NCI-H82 (cell line): ENCODE measurements at regions not wholly inside any gene's neighbourhood (a gene's known extent, or its start where the extent isn't known, plus 50 kb on each side); places are given as distances from the start of the nearest gene placed in this dataset.
A peak's percentile ranks its signal among the peaks of the same experiment; 100 is the strongest.
"Not testable (repeated sequence)": the region's sequence is repeated elsewhere in the genome, so short reads cannot be mapped to it uniquely, and the experiment has no call there.

Experiments
- DNase-seq: peaks from one replicate; lab custom pipeline; 2025; lab: John Stamatoyannopoulos, UW

DNA sequence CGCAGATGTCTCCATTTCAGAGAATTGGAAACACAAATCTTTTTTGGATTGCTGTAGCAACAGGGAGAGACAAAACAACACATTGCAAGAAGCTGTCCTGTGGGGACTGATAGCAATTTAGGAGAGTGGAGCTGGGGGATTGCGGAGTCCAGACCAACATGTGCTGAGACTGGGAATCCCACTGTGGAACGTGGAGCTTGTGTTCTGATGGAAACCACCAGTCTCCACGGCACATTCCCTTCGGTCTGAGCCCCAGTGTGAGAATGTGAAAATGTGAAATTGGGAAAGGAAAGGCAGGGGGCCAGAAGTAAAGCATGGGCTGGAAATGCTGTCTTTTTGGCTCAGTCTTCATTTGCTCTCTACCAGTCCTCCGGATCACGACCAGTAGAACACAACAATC is 348.8 kb upstream of the TNC start:
- DNase-seq, result no peak

DNA sequence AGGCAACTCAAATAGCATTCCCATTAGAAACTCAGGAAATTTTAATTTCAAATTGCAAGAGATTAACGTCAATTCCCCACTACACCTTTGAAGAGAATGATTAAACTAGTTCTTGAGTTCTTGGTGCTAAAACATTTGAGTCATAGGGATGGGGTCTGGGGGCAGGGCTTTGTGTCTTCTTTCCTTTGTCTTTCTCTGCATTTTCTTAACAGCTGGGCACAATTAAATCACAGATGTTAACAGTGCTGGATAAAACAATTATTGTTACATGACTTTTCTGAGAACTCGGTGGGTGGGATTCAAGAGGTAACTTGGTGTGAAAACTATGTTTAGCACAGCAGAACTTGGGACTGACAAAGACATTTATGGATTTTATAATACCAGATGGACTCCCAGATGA is 351.9 kb upstream of the TNC start:
- DNase-seq, result no peak

DNA sequence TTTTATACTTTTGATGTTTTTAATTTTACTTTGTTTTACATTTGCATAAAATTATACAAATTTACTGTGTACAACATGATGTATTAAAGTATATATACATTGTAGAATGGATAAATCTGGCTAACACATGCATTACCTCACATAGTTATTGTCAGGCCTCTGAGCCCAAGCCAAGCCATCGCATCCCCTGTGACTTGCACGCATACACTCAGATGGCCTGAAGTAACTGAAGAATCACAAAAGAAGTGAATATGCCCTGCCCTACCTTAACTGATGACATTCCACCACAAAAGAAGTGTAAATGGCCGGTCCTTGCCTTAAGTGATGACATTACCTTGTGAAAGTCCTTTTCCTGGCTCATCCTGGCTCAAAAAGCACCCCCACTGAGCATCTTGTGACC is 355.1 kb upstream of the TNC start:
- DNase-seq, result not testable (repeated sequence)

DNA sequence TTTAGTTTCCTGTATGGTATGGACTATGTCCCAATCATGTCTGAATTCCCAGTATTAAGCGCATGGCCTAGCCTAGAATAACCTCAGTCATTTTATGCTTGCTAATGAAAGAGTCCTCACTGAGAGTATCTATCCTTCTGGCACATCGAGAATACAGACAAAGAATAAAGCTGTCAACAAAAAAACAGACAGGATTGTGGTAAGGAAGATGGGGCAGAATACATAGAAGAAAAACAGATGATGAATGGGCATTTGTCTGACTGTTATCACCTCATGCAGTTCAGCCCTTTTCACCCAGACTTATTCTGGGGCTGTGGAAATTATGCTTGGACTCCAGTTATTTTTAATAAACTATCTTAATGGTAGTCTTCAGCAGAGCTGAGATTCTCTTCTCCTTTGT is 363.8 kb upstream of the TNC start:
- no peak for DNase-seq

DNA sequence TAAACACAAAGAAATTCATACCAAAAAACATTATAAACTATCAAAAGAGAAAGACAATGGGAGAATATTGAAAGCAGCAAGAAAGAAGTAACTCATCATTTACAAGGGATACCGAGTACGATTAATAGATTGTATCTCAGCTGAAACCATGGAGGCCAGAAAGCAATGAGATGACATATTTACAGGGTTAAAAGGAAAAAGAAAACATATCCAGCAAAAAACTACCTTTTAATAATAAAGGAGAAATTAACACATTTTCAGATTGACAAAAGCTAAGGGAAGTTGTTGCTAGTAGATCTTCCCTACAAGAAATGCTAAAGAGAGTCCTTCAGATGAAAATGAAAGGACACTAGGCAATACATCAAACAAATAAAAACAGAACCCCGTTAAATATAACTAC is 364.8 kb upstream of the TNC start:
- DNase-seq, result no peak

DNA sequence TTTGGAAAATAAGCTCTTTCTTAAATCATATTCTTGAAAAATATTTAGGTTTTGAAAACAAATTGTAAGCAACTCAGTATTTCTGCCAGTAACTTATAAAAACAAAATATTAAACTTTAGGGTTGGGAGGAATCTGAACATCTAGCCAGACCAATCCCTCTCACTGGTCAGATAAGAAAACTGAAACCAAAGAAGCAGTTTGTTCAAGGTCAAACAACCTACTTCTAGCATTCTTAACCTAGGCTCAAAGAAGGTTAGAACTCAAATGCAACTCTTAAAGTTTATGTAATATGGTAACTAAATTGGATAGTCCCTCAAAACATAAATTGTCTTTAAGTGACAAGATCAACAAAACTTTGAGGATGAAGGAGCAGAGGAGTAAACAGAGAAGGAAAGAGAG is 374.9 kb upstream of the TNC start:
- no peak for DNase-seq

DNA sequence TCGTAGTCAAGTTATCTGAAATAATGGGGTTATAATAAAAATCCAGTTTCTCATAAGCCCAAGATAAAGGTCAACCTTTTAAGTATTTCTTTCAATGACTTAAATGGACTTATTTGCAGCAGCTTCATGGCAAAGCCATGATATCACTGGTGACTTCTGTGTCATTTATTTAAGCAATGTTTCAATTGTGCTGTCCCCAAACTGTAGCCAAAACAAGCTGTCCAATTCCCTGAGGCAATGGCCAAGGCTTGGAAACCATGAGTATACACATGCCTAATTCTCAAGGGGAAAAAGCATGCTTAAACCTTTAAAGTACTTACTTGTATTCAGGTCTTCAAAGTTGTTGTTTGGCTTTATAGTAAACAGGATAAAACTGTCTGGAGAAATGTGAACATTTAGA is 376.4 kb upstream of the TNC start:
- DNase-seq, result no peak

DNA sequence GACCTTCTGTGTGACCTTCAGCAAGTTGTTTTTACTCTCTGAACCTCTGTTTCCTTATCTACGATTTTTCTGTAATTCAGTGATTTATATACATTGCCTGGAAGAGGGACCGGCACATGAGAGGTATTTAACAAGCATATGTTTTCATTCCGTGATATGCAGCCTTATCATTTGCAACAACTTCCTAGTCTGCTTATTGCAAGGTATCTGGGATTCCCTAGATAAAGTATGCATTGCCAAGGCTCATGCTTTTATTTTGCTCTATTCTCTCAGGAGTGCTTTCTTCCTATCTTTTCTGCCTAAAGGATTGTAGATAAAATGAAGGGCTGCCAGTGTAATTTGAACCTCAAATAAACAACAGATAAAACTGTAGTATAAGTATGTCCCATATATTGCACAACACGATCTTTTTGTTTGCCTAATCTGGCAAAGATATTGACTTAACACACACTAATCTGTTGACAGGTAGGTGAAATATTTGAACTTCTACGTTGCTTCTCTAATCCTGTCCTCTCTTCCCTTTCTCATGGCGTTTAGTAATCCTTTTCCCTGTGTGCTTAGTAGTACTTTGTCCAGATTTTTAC is 377.2 kb upstream of the TNC start:
- DNase-seq, result peak; percentile 65

DNA sequence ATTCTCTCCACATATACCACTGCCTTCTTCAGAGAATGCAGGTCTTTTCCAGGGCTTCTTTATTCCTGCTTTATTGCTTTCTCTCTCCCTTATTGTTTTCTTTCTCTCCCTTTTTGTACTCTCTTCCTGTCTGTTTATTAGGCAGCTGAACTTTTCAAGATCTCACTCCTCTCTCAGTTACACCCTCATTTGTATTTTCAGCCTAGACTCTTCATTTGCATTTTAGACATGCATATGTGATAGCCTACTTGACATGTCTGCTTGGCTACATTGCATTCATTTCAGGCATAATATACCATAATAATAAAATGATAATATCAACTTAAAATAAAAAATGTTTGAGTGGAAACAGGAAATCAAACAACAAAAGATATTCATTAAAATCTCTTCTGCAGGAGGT is 377.9 kb upstream of the TNC start:
- no peak for DNase-seq

DNA sequence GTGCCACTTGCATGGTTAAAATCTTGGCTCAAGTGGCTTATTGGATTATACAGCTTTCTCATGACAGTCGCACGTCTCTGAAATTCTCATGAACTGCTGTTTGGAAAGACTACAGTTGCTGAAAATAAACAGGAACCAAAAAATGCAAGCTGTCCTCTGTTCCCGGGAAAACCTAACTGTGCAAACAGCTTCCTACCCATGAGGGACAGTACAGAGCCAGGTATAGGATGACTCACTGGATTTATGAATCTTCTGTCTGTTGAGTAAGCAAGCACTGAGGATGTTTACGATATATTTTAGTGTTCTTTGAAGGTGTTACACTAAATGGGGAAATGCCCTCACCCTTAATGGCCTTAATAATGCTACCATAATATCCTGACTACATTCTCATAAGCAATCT is 380.3 kb upstream of the TNC start:
- peak; percentile 38 for DNase-seq

DNA sequence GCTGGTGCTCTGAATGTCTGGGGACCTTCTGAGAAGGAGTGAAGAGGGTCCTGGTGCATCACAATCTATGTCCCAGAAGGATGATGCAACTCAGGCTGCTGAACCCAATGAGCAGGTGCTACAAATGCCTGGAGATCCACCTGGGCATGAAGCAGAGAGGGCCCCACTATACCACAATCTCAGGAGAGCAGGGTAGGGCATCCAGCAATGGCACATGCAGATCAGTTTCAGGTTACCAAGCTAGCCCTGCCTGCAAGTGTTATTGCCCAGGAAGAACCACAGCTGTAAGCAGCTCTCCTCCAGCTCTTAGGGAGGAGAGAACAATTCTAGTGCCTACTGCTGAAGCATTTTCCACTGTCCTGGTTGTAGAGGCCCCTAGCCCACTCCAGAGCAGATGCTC is 389.2 kb upstream of the TNC start:
- no peak for DNase-seq

DNA sequence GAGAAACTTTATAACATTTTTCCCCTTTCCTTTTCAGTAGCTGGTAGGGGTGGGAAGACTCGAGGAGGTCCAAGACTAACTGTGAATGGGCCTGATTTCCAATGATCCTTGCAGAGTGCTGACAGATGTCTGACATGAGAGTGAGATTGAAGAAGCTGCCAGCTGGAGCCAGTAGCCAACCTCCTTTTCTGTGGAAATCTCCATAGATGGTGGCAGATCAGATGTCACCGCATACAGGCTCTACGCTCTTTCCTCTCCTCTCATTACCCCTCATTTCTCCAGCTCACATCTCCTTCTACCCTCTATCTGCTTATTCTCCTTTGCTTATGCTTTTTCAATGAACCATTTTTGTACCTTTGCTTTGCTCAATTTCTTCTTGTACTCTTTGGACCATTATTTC is 395.2 kb upstream of the TNC start:
- DNase-seq, result peak; percentile 65

DNA sequence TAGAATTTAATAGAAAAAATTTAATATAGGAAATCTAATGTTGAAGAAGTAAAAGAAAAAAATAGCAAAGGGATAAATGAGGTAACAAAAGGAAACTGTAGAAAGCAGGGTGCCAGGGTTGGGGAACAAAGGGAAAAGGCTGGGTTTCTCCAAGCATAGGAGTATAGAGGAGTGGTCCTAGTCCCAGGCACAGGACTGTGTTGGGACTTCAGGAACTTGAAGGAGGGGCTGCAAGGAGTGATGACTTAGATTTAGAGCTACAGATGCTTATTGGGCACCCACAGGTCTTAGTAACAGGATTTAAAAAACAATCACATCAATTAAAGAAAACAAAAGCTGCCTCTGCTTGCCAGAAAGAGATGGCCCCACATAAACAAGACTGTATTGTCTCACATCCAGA is 396.5 kb upstream of the TNC start:
- peak; percentile 67 for DNase-seq

DNA sequence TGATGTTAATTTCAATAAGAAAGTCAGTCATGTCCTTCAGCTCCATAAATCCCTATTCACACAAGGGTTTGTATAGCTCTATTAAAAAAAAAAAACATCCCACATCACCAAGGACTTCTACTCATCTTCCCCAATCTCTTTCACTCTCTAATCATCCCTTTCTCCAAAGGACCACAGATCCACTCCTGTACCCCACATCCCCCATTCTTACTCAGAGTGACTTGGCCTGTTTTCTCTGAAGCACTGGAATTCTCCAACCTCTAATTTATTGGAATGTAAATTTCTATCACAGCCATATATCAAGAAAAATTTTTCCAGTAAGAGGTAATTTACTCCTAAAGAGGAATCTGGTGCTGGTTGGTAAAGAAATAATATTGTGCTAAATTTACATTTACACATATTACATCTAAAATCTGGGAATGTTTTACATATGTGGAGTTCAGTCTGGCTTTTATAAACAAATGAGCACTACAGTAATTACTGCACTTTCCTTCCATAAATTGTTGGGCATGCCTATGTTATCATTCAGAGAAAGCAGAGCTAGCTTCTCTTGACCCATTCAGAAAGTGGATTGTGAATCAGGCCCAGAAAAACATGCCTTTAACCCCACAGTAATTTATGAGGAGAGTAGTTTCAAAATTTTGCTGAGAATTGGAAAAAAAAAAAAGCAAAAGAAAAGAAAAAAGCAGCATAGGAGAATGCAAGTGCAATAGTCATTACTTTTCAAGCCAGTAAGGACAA is 399.5 kb upstream of the TNC start:
- no peak for DNase-seq

DNA sequence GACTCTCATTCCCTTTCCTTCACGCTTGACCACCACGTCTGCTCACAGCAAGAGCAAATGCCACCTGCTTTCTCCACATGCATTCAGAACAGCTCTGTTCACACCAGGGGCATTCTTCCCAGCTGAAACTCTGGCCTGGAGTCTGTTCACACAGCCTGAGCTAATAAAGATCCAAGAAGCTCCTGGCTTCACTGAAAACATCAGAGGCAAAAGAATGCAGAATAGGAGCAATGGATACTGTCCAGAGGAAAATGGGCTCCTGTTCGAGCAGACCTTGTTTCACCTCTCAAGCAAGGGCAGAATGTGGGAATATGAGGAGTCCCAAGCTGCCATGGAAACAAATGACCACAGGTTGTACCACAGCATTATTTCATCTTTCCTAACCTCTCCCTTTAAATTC is 402.7 kb upstream of the TNC start:
- DNase-seq, result no peak

DNA sequence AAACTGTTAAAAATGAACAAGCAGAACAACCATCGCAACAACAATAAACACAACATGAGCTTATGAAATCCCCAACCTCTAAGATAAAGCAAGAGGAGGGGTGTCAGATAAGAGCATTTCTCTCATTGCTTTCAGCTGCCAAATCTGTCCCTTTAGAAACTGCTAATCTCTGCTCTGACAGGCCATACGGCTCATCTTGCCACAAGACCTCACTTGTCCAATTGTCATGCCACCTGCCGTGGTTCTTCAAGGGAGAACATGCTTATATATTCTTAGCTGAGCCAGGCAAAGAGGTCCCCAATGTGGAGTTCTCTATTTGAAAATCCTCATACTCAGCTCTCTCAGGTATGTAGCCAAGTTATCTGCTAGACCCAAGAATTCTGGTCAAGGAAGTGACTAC is 405.0 kb upstream of the TNC start:
- peak; percentile 64 for DNase-seq

DNA sequence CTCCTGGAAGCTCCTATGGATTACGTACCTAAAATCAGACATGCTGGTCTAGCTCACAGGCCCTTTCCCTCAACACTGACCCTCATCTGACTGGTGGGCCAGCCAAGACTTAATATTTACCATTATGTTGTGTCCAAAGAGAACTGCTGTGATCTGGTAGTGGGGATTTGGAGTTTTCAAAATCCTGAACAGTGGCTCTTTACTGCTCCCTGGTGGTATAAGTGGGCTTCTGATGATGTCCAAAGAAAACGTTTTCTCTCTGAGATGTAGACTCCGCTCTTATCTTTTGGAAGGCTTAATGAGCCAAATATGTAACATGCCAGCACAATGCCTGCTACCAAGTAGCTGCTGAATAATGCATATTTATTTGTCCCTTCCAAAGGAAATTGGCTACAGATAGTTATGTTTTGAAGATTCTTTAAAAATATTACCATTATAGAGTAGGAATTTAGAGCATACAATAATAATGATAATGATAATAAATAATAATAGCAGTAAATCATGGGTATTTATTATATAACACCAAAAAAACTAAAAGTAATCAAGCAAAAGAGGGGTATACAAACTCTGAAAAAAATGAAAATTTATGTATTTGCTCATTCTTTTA is 406.6 kb upstream of the TNC start:
- DNase-seq, result peak; percentile 77

DNA sequence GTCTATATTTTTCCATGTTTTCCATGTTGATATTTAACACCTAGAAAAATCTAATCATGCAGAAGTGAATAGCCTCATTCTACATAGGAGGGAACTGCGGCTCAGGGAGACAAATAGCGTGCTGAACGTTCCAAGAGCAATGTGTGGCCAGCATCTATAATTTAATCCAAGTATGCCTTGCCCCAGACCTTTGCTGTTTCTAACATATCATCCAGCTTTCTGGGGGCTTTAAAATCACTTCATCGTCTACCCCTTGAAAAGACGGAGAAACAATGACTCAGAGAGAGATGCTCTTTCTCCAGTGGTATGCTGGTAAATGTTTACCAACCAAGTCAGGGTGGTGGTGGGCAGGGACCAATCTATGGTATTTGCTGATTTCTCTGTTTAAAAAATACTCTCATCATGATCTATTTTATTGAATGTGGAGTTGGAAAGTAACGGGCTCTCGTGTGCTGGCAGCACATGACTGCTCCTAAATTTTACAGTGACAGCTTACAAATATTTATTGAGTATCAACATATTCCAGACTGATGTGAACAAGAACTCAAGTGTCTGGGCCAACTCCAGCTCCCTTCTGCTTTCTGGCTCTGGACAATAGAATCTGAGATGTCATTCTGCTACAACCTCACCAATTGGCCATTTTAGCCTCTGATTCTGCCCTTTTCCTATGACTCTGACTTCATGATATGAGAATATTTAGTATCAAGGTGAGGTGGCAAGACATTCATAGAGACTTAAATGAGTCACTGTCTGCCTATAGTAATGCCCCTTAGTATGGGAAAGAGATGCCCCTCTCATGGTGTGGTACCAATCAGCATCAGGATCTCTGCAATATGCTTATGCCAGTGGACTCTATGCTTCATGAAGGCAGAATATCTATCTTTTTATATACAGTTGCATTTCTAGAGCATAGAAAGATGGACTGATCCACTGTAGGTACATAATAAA is 407.4 kb upstream of the TNC start:
- no peak for DNase-seq

DNA sequence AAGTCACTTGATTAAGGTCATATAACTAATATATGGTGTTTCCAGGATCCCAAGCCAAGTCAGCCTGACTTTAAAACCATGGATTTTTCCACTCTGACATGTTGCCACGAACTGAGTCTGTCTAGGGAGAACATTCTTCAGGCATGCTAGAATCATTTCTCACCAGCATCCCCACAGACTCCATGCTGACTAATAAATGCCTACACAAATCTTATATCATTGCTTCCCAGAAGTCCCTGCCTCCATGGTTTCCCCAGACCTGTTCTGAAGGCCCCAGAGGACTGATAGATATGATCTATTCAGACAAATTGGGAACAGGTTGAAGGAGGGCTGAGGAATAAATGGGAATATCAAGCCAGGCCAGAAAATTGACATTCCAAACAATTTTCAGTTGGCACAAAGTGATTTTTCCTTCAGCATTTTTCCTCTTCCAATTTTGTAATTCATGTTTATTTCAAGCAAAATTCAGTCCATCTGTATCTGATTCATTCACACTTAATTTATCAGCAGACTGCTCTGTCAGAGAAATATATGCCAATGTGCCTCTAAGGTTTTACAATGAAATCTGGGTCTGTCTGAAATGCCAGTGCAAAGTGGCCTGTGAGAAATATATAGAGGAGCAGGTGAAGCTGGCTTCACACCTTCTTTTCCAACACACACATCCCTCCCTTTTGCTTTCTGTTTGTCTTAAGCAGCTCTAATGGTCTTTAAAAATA is 413.6 kb upstream of the TNC start:
- DNase-seq, result no peak

DNA sequence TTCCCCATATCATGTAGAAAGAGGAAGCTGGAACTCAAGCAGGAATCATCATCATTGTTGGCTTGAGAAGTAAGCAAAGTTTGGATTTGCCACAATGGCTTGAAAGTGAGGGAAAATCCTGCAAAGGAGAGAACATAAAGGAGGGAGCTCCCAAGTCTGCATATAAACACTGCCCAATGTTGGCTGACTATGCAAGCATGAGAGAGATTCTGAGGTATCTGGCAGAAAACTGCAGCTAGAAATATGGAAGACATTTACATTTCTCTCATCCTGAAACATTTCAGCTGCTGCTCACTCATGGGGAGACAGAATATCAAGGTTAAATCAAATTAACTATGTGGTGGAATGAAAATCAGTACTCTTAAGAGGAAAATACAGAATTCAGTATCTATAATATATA is 415.6 kb upstream of the TNC start:
- DNase-seq, result no peak

DNA sequence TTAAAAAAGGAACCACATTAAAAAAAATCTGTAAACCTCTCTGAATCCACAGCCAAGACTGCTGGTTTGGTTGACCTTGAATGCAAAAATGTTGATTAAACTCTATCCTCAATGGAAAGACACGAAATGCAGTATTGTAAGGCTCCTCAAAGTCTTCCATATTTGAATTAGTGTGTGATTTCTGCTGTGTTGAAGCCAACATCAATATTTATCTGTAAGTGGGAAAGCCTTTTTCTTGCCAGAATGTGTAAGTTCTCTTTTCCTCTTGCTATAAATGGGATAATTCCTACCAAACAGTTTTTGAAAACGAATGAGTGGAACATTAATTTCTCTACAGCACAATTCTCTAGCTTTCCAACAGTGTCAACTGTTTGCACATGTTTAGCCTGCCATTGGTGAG is 422.1 kb upstream of the TNC start:
- DNase-seq, result no peak

DNA sequence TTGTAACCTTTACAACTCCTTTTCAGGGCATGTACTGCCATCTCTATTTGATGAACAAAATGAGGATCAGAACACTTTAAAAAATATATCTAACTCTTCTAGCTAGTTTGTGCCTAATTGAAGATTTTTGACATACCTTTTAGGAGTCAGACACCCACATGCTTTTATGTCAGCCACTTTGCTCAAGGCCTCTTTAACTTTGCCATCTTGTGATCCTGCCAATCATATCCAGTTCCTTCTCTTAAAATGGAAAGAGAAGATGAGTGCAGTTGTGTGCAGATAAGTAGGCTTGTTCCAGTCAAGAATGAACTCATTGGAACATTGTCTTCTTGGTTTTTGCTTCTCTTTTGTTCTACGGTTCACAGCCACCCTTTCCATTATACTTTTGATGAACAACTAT is 425.6 kb upstream of the TNC start:
- DNase-seq, result no peak
